ENCODE measurements at regions not wholly inside any gene's neighbourhood (a gene's known extent, or its start where the extent isn't known, plus 50 kb on each side); places are given as distances from the start of the nearest gene placed in this dataset.
"Not testable (repeated sequence)": the region's sequence is repeated elsewhere in the genome, so short reads cannot be mapped to it uniquely, and the experiment has no call there.

- H3K4me3 ChIP-seq (ENCODE audit: low read depth, low read length) = no peak overlapping the region
- no peak overlapping the region for H3K27ac ChIP-seq (ENCODE audit: low read depth)
Measured at GRCh38 chr18:54662986-54663385, 71.9 kb downstream of the DYNAP start.

GRCh38 chr18:54669701-54670100 is 78.7 kb downstream of the DYNAP start:
- not testable (repeated sequence) for H3K27ac ChIP-seq (ENCODE audit: low read depth); H3K4me1 ChIP-seq (ENCODE audit: insufficient read depth); H3K4me3 ChIP-seq (ENCODE audit: low read depth, low read length); H3K36me3 ChIP-seq (ENCODE audit: insufficient read depth); DNase-seq (ENCODE audit: extremely low spot score)
- 92% methylated on average over 15 of the region's 15 CpGs for WGBS

More at GRCh38 chr18:54662986-54663385, 71.9 kb downstream of the DYNAP start:
- no peaks in the 10 kb centered on the region for H3K4me1 ChIP-seq (ENCODE audit: insufficient read depth)
- WGBS = 88% methylated on average over 2 of the region's 2 CpGs
- no peak for DNase-seq (ENCODE audit: extremely low spot score)
- no peaks in the 10 kb centered on the region for H3K36me3 ChIP-seq (ENCODE audit: insufficient read depth)

GRCh38 chr18:54671291-54671881 is 80.3 kb downstream of the DYNAP start:
- H3K27ac ChIP-seq (ENCODE audit: low read depth) = no peak overlapping the region
- no peaks in the 10 kb centered on the region for H3K36me3 ChIP-seq (ENCODE audit: insufficient read depth)
- 96% methylated on average over 1 of the region's 1 CpG for WGBS
- DNase-seq (ENCODE audit: extremely low spot score) = no peak
- H3K4me3 ChIP-seq (ENCODE audit: low read depth, low read length) = no peak overlapping the region
- H3K4me1 ChIP-seq (ENCODE audit: insufficient read depth) = no peaks in the 10 kb centered on the region

- no peaks in the 10 kb centered on the region for H3K4me1 ChIP-seq (ENCODE audit: insufficient read depth)
- 87% methylated on average over 6 of the region's 6 CpGs for WGBS
Measured at GRCh38 chr18:54672109-54672508, 81.1 kb downstream of the DYNAP start.

GRCh38 chr18:54672846-54673475 is 81.9 kb downstream of the DYNAP start:
- no peak for DNase-seq (ENCODE audit: extremely low spot score)
- no peaks in the 10 kb centered on the region for H3K4me1 ChIP-seq (ENCODE audit: insufficient read depth)
- no peaks in the 10 kb centered on the region for H3K36me3 ChIP-seq (ENCODE audit: insufficient read depth)
- WGBS = 64% methylated on average over 6 of the region's 6 CpGs
- H3K27ac ChIP-seq (ENCODE audit: low read depth) = no peak overlapping the region
- no peak overlapping the region for H3K4me3 ChIP-seq (ENCODE audit: low read depth, low read length)

More at GRCh38 chr18:54672109-54672508, 81.1 kb downstream of the DYNAP start:
- DNase-seq (ENCODE audit: extremely low spot score) = no peak
- H3K36me3 ChIP-seq (ENCODE audit: insufficient read depth) = no peaks in the 10 kb centered on the region
- no peak overlapping the region for H3K4me3 ChIP-seq (ENCODE audit: low read depth, low read length)
- no peak overlapping the region for H3K27ac ChIP-seq (ENCODE audit: low read depth)

- Histone ChIP-seq H3K4me3 (ENCODE audit: low read depth, low read length) (no peak overlapping the region), H3K27ac (ENCODE audit: low read depth) (no peak overlapping the region), H3K36me3 (ENCODE audit: insufficient read depth) (no peaks in the 10 kb centered on the region), H3K4me1 (ENCODE audit: insufficient read depth) (no peaks in the 10 kb centered on the region)
- 90% methylated on average over 2 of the region's 2 CpGs for WGBS
- DNase-seq (ENCODE audit: extremely low spot score) = no peak
Measured at GRCh38 chr18:54673936-54674335, 82.9 kb downstream of the DYNAP start.

- no peaks in the 10 kb centered on the region for H3K4me1 ChIP-seq (ENCODE audit: insufficient read depth)
- WGBS = 41% methylated on average over 1 of the region's 1 CpG
- no peak for DNase-seq (ENCODE audit: extremely low spot score)
- no peaks in the 10 kb centered on the region for H3K36me3 ChIP-seq (ENCODE audit: insufficient read depth)
- no peak overlapping the region for H3K4me3 ChIP-seq (ENCODE audit: low read depth, low read length)
- no peak overlapping the region for H3K27ac ChIP-seq (ENCODE audit: low read depth)
Measured at GRCh38 chr18:54675076-54675475, 84.0 kb downstream of the DYNAP start.

GRCh38 chr18:54679318-54680149 is 88.5 kb downstream of the DYNAP start:
- Histone ChIP-seq H3K4me3 (ENCODE audit: low read depth, low read length) (no peak overlapping the region), H3K36me3 (ENCODE audit: insufficient read depth) (no peaks in the 10 kb centered on the region), H3K4me1 (ENCODE audit: insufficient read depth) (no peaks in the 10 kb centered on the region), H3K27ac (ENCODE audit: low read depth) (no peak overlapping the region)
- WGBS = 31% methylated on average over 4 of the region's 4 CpGs
- DNase-seq (ENCODE audit: extremely low spot score) = peak; percentile 63

GRCh38 chr18:54684784-54685183 is 93.7 kb downstream of the DYNAP start:
- no peak for DNase-seq (ENCODE audit: extremely low spot score)
- Histone ChIP-seq H3K36me3 (ENCODE audit: insufficient read depth) (no peaks in the 10 kb centered on the region), H3K4me1 (ENCODE audit: insufficient read depth) (no peaks in the 10 kb centered on the region), H3K27ac (ENCODE audit: low read depth) (no peak overlapping the region), H3K4me3 (ENCODE audit: low read depth, low read length) (no peak overlapping the region)
- 28% methylated on average over 6 of the region's 6 CpGs for WGBS

- no peak for DNase-seq (ENCODE audit: extremely low spot score)
- Histone ChIP-seq H3K27ac (ENCODE audit: low read depth) (no peak overlapping the region), H3K36me3 (ENCODE audit: insufficient read depth) (no peaks in the 10 kb centered on the region), H3K4me1 (ENCODE audit: insufficient read depth) (no peaks in the 10 kb centered on the region), H3K4me3 (ENCODE audit: low read depth, low read length) (no peak overlapping the region)
- WGBS = 86% methylated on average over 2 of the region's 2 CpGs
Measured at GRCh38 chr18:54689319-54689718, 98.3 kb downstream of the DYNAP start.

GRCh38 chr18:54690198-54690597 is 99.2 kb downstream of the DYNAP start:
- Histone ChIP-seq H3K27ac (ENCODE audit: low read depth) (no peak overlapping the region), H3K4me1 (ENCODE audit: insufficient read depth) (no peaks in the 10 kb centered on the region), H3K36me3 (ENCODE audit: insufficient read depth) (no peaks in the 10 kb centered on the region), H3K4me3 (ENCODE audit: low read depth, low read length) (no peak overlapping the region)
- no peak for DNase-seq (ENCODE audit: extremely low spot score)
- WGBS = 50% methylated on average over 5 of the region's 5 CpGs

GRCh38 chr18:54692463-54692862 is 101.4 kb downstream of the DYNAP start:
- no peaks in the 10 kb centered on the region for H3K4me1 ChIP-seq (ENCODE audit: insufficient read depth)
- no peak overlapping the region for H3K27ac ChIP-seq (ENCODE audit: low read depth)
- no peaks in the 10 kb centered on the region for H3K36me3 ChIP-seq (ENCODE audit: insufficient read depth)
- H3K4me3 ChIP-seq (ENCODE audit: low read depth, low read length) = no peak overlapping the region
- DNase-seq (ENCODE audit: extremely low spot score) = no peak
- 61% methylated on average over 1 of the region's 1 CpG for WGBS

- Histone ChIP-seq H3K4me3 (ENCODE audit: low read depth, low read length) (no peak overlapping the region), H3K4me1 (ENCODE audit: insufficient read depth) (no peaks in the 10 kb centered on the region), H3K27ac (ENCODE audit: low read depth) (no peak overlapping the region), H3K36me3 (ENCODE audit: insufficient read depth) (no peaks in the 10 kb centered on the region)
- no peak for DNase-seq (ENCODE audit: extremely low spot score)
- WGBS = 72% methylated on average over 4 of the region's 4 CpGs
Measured at GRCh38 chr18:54696616-54697293, 105.7 kb downstream of the DYNAP start.

All from urinary bladder (tissue), 3 donors.